Epithelial cell of prostate (primary cell): ENCODE measurements at regions not wholly inside any gene's neighbourhood (a gene's known extent, or its start where the extent isn't known, plus 50 kb on each side); places are given as distances from the start of the nearest gene placed in this dataset.
A peak's percentile ranks its signal among the peaks of the same experiment; 100 is the strongest.
"Not testable (repeated sequence)": the region's sequence is repeated elsewhere in the genome, so short reads cannot be mapped to it uniquely, and the experiment has no call there.

Experiments
- DNase-seq: peaks from one replicate; pipeline ENCODE4 v3.0.0-alpha.2; 2011; ENCODE audit warnings: low read depth, low spot score
- H3K27ac ChIP-seq: fragments of 450-650 bp; 2 replicates; pipeline ENCODE4 v1.5.1; 2017; ENCODE audit warnings: mild to moderate bottlenecking

DNA sequence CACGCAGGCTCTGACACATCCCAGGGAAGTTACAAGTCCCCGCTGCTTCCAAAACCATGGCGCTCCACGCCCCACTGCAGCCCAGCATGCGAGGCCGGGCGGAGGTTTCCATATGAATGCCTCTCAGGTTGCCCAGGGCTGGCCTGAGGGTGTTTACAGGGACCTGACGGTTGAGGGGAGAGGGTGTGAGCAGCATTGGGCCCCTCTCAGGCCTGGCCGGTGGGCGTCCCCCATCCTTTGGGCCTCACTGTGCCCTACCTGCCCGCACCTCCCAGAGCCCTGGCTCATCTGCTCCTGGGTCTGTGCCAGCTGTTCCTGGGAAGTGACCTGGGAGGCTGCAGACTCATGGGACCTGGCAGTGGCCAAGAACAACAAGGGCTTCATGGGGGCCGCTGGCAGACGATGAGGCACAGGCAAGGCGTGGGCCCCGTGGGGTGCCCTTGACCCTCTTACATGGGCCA lies 173.5 kb downstream of the C16orf95 start:
- H3K27ac ChIP-seq = no peak overlapping the region
- DNase-seq = no peak

GRCh38 chr16:87144232-87144631 lies 173.0 kb downstream of the C16orf95 start:
- H3K27ac ChIP-seq = no peak overlapping the region

DNA sequence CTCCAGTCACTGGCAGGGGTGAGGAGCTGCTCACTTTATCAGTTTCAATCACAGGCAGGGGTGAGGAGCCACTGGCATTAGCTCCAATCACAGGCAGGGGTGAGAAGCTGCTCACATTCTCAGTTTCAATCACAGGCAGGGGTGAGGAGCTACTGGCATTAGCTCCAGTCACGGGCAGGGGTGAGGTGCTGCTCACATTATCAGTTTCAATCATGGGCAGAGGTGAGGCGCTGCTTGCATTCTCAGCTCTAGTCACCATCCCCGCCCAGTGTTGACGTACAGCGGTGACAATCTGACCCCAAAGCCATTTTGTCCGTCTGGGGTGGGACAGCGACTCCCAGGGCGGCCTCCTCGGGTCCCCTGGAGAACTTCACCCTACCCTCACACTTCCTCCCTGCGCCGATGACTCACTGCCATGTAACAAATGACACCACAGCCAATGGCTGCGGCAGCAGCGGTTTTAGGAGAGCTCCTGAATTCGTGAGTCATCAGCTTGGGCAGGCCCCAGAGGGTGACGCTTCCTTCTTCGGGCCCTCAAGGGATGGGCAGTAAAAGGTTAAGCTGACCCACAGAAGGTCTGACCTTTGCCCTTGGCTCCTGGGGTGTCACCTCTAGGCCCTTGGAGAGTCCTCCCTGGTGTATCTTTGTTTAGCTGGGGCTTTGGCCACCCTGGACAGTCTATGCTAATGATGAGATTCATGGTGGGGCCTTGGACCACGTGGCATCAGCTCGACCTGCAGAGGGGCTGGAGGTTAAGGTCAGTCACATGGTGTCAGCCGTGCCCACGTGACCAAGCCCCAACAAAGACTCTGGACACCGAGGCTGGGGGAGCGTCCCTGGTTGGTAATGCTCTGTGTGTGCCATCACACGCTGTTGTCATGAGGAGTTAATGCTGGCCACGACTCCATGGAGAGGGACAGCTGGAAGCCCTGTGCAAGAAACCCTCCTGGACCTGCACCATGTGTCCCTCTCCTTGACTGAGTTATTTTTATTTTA lies 171.7 kb downstream of the C16orf95 start:
- no peak overlapping the region for H3K27ac ChIP-seq
- no peak for DNase-seq

More at GRCh38 chr16:87144232-87144631, 173.0 kb downstream of the C16orf95 start:
- no peak for DNase-seq

DNA sequence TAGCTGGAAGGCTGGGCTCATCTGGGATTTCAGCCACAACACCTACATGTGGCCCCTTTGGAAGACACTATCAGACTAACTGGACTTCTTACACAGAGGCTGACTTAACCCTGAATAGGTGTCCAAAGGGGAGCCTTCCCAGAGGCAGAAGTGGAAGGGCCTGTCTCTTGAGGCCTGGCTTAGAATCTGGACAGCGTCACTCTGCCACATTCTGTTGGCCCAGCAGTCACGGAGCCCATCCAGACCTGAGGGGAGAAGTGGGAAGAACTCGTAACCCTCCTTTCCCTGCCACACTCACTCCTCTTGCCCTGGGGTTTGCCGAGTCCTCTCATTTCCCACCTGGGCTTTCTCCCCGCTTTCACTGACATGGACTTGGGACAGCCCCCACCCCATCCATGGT lies 170.5 kb downstream of the C16orf95 start:
- H3K27ac ChIP-seq = no peak overlapping the region
- no peak for DNase-seq

DNA sequence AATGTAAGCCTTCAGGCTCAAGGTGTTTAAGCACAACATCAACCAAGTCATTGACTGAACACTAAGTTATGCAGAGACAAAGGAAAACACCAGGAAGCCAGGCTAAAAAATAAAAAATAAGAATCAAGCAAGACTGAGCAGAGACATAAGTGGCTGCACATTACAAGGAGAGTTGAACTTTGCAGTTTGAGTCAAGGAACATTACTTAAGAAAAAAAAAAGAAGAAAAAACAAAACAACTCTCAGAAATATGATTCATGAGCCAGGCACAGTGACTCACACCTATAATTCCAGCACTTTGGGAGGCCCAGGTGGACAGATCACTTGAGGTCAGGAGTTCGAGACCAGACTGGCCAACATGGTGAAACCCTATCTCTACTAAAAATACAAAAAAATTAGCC lies 168.1 kb downstream of the C16orf95 start:
- no peak overlapping the region for H3K27ac ChIP-seq
- DNase-seq = no peak

DNA sequence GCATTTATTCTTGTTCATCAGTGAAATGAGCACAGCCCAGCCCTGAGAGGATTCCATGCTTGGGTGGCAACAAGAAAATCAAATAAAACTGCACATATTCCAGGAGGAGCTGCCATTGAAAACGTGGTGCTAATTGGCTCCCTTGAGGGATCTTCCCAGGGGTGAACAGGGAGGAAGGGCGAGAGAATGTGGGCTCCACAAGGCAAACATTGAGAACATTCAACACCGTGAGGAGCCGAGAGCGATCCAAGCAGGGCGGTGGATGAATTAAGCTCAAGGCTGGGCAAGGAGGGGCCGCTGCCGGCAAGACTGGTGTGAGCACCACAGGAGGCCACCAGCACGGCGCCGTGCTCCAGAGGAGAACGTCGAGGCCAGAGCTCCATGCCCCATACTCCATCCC lies 166.9 kb downstream of the C16orf95 start:
- no peak overlapping the region for H3K27ac ChIP-seq
- no peak for DNase-seq

DNA sequence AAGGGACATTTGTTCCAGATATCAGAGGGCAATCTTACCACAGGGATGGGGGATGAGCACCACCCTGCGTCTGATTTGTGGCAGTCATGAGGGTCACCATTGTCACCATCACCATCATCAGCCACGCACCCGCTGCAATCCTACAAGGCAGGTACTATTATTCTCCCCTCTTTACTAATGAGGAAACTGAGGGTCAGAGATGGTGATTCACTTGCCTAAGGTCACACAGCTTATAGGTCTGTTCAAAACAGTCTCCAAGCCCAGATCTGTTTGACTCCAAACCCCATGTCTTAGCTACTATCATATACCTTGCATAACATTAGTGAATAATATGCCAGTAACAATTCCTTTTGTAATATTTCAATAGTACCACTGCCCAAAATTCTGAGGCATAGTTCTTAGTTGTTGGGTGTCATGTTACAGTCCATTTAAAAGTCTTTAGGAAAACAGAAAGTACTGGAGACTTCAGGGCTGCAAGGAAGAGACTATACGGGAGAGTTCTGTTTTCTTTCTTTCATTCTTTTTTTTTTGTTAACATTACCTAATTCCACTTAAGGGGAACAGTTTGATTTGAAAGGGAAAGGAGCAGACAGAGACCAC lies 166.4 kb downstream of the C16orf95 start:
- no peak for DNase-seq
- no peak overlapping the region for H3K27ac ChIP-seq

- no peak for DNase-seq
These were observed 164.9 kb downstream of the C16orf95 start for GRCh38 chr16:87152221-87152755.

DNA sequence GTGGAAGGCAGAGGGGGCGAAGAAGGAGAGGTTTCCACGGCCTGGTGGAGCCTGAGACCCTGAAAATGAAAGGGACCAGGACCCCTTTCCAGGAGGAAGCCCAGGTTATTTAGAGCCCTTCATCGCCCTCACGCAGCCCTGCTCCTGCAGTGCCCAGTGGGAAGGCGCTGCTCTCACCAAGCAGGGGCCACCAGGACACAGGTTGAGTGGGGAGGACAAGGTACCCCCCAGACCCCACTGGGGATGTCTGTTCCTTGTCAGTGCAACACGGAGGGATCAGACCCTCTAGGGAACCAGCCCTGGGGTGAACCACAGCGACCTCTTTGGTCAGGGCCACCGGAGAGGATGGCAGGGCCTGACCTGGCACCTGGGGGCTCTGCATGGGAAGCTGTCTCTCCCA lies 163.9 kb downstream of the C16orf95 start:
- H3K27ac ChIP-seq = no peak overlapping the region
- no peak for DNase-seq

More at GRCh38 chr16:87152221-87152755, 164.9 kb downstream of the C16orf95 start:
- no peak overlapping the region for H3K27ac ChIP-seq

- H3K27ac ChIP-seq, DNase-seq: not testable (repeated sequence)
These were observed 161.9 kb downstream of the C16orf95 start for GRCh38 chr16:87155315-87155714.

DNA sequence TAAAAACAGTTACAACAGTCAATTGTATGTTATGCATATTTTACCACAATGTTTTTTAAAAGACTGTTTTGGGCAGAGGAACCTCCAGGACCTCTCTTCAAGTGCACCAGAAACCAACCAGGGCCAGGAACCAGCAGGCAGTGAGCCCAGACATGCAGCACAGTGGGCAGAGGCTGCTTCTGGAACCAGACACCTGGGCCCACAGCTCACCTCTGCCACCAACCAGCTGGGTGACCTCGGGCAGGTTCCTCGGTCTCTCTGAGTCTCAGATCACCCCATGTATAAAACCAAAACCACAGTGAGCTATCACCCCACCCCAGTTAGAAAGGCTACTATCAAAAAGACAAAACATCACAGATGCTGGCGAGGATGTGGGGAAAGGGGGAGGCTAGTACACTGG lies 161.0 kb downstream of the C16orf95 start:
- no peak overlapping the region for H3K27ac ChIP-seq
- no peak for DNase-seq

DNA sequence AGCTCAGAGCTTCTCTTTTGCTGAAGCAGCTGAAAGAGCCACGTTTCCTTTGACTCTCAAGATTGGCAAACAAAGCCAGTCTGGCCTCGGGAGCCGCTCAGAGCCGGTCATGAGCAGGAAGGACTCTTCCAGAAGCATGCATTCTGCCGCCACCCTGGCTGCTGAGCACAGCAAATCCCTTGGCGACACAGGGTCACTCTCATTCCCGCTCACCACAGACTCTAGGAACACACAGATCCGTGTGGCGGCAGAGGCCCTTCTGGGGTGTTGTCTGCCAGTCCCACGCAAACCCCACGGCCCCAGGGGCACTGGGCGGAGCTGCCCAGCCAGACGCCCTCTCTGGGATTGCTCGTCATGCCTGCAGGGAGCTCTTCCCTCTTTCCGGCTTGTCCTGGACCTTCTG lies 157.0 kb downstream of the C16orf95 start:
- DNase-seq = no peak
- no peak overlapping the region for H3K27ac ChIP-seq

GRCh38 chr16:87160701-87161337 lies 156.4 kb downstream of the C16orf95 start:
- H3K27ac ChIP-seq = no peak overlapping the region
- peak; percentile 14 for DNase-seq

DNA sequence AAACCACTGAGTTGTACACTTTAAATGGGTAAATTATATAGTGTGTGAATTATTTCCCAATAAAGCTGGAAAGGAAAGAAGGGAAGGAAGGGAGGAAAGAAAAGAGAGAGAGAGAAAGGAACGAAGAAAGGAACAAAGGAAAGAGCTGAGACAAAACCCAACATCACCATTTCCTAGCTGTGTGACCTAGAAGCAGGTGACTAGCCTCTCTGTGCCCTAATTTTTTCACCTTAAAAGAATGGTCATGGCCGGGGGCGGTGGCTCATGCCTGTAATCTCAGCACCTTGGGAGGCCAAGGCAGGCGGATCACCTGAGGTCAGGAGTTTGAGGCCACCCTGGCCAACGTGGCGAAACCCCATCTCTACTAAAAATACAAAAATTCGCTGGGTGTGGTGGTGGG lies 155.8 kb downstream of the C16orf95 start:
- DNase-seq, H3K27ac ChIP-seq: not testable (repeated sequence)

DNA sequence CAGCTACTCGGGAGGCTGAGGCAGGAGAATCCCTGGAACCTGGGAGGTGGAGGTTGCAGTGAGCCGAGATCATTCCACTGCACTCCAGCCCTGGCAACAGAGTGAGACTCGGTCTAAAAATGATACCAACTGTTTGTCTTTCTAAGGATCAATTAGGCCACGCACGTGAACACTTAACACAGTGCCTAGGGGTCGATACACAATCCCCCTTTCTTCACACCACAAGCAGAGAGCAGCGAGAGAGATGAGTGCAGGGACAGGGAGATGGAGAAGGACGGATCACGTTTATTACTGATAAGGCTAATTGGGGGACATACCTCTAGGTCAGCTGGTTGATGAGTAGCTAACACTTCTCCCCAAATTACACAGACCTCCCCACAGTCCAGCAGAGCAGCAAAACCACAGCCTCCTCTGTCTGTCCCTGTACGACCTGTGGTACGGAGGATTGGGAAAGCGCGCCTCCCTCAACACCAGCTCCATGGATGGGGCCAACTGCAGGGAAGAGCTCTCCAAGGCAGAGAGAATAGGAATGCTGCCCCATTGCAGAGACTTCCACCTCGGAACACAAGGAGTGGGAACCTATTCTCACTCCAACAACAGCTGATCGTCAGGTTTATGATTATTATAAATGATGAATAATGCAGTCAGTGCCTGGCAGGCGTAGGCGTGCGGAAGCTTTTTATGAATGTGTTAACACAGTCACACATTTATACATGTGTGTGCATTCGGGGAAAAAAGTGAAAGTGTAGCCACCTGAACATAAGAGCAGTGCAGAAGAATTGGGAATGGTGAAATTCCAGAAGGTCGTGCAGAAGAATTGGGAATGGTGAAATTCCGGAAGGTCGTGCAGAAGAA lies 155.1 kb downstream of the C16orf95 start:
- no peak for DNase-seq
- H3K27ac ChIP-seq = no peak overlapping the region

- not testable (repeated sequence) for H3K27ac ChIP-seq, DNase-seq
These were observed 154.4 kb downstream of the C16orf95 start for GRCh38 chr16:87162799-87163198.

DNA sequence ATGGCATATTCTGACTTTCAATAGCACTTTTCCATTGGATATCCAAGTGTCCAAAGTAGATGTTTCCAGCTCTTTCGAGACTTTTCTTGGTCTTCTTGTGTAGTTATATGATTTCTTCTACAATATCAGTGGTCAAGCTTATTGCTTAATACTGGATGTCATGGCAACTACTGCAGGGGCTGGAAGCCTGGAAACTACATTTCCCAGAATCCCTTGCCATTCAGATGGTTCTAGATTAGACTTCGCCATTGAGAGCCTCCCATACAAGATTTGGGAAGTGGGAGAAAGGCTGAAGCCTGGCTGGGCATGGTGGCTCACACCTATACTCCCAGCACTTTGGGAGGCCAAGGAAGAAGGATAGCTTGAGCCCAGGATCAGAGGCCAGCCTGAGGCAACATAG lies 153.6 kb downstream of the C16orf95 start:
- no peak overlapping the region for H3K27ac ChIP-seq
- no peak for DNase-seq

DNA sequence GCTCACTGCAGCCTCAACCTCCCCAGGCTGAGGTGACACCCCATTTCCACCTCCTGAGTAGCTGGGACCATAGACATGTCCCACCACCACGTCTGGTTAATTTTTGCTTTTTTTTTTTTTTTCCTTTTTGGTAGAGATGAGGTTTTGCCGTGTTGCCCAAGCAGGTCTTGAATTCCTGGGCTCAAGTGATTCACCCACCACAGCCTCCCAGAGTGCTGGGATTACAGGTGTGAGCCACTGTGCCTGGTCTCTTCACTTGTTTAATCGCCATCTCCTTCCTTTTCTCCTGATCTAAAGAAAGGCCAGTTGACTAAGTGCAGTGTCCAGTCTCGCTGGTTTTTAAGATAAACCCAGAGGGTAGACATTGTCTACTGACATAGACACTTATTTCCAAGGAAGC lies 152.0 kb downstream of the C16orf95 start:
- no peak overlapping the region for H3K27ac ChIP-seq
- no peak for DNase-seq

DNA sequence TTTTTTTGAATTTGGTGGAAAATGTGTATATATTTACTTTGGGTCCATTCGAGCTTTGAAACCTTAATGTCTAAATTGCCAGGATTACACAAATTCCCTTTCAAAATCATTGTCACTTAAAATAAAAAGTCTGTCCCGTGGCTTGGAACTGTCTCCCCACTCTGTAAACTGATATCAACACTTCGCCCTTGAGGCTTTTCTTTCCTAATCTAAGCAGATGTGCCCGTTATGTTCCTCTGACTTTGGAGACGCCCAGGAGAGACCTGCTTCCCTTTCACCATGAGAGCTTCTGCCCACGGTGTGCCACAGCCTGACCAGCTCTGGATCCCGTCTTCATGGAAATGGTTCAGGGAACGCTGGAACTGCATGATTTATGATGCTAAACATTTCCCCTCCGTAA lies 151.3 kb downstream of the C16orf95 start:
- H3K27ac ChIP-seq = no peak overlapping the region
- no peak for DNase-seq

DNA sequence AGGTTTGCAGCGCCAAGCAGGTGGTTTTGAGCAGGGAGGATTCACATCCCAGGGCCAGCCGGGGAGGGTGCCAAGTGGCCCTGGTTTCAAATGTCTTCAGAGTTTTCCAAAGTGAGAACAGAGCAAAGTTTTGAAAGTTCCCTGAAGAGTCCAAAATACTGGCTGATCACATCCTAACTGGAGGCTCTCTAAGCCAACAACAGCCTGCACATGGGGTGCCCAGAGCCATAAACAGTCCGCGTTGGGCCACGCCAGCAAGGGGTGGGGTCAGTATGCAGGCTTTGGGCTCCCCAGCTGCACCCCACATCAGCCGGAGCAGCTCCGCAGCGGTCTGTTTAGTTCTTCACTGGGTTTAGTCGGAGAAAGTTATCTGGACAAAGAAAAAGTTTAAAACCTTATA lies 150.9 kb downstream of the C16orf95 start:
- no peak for DNase-seq

More for the DNA sequence above, 150.9 kb downstream of the C16orf95 start:
- no peak overlapping the region for H3K27ac ChIP-seq
